A673 (cell line): ENCODE measurements at regions not wholly inside any gene's neighbourhood (a gene's known extent, or its start where the extent isn't known, plus 50 kb on each side); places are given as distances from the start of the nearest gene placed in this dataset.

Source experiments
- CTCF ChIP-seq: fragments of 300-800, 200-600 bp; sonication (generic); conservative IDR thresholded peaks from 2 replicates; pipeline ENCODE4 v1.5.1; 2017; ENCODE audit warnings: low read depth, mild to moderate bottlenecking, antibody characterized with exemption, low read length, moderate library complexity, mixed read lengths
- EZH2 ChIP-seq: fragments of 200-600 bp; sonication (generic); IDR thresholded peaks from 2 replicates; pipeline ENCODE4 v1.6.1; 2017; ENCODE audit warnings: borderline replicate concordance, low read depth, mild to moderate bottlenecking, mixed read lengths, antibody characterized with exemption, low read length; ENCODE audit not compliant: poor library complexity, severe bottlenecking

- TF ChIP-seq EZH2, result no peak
- no peak for TF ChIP-seq CTCF
These were observed 359.3 kb upstream of the CDH18 start for GRCh38 chr5:20347334-20347733.
